GM19025 (cell line): ENCODE measurements at regions not wholly inside any gene's neighbourhood (a gene's known extent, or its start where the extent isn't known, plus 50 kb on each side); places are given as distances from the start of the nearest gene placed in this dataset.

ENCODE experiments used
- ATAC-seq: cut with Tn5 transposase; IDR thresholded peaks from one replicate; pipeline ENCODE4 v1.9.1; 2021; ENCODE audit warnings: mild to moderate bottlenecking, low read depth, moderate library complexity; ENCODE audit not compliant: unreplicated experiment

GRCh38 chr4:65777270-65777669, 107.0 kb upstream of the EPHA5 start:
- no peak for ATAC-seq

DNA sequence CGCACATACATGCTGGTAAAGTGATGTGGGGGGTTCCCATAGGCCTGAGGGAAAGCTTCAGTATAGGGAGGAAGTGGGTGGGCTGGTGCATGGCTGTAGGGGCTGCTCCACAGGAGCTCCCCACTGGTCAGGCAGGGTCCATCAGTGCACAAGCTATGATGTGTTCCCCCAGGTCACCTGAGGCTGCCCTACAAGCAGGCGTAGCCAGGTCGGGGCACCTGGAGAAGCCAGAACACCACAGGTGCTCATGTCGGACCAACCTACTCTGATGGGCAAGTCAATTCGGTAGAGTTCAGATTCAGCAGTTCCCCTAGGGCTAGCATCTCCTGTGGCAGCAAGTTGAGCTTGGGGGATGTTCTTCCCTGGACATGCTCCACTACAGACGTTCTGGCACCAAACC, 103.3 kb upstream of the EPHA5 start:
- no peak for ATAC-seq

- ATAC-seq = no peak
Observed at GRCh38 chr4:65747386-65747785, 77.1 kb upstream of the EPHA5 start.

GRCh38 chr4:65738134-65738533, 67.8 kb upstream of the EPHA5 start:
- no peak for ATAC-seq

GRCh38 chr4:65737672-65738071, 67.4 kb upstream of the EPHA5 start:
- no peak for ATAC-seq

DNA sequence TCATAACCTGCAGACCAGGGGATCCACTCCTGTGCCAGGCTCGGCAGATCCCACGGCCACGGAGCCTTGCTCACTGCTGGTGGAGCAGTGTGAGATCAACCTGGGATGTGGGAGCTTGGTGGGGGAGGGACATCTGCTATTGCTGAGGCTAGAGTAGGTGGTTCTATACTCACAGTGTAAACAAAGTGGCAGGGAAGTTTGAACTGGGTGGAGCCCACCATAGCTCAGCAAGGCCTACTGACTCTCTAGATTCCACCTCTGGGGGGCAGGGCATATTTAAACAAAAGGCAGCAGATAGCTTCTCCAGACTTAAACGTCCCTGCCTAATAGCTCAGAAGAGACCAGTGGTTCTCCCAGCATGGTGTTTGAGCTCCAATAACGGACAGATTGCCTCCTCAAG, 54.7 kb upstream of the EPHA5 start:
- ATAC-seq = no peak
